Esophagus (tissue), 2 donors: ENCODE measurements at regions not wholly inside any gene's neighbourhood (a gene's known extent, or its start where the extent isn't known, plus 50 kb on each side); places are given as distances from the start of the nearest gene placed in this dataset.
"Not testable (repeated sequence)": the region's sequence is repeated elsewhere in the genome, so short reads cannot be mapped to it uniquely, and the experiment has no call there.

Source experiments
- H3K27ac ChIP-seq, 2 donors: one replicate each; pipeline ENCODE4 v1.5.1; 2013; ENCODE audit warnings: low read depth in 2 of 2, mild to moderate bottlenecking in 2 of 2, inconsistent platforms in 1 of 2, low read length in 1 of 2, moderate library complexity in 1 of 2
- H3K27me3 ChIP-seq, 2 donors: one replicate each; pipeline ENCODE4 v1.6.1; 2013; ENCODE audit warnings: low read length in 2 of 2, control low read depth in 1 of 2, mild to moderate bottlenecking in 1 of 2; ENCODE audit not compliant: insufficient read depth in 2 of 2, control insufficient read depth in 1 of 2
- H3K36me3 ChIP-seq, 2 donors: one replicate each; pipeline ENCODE4 v1.6.1; 2013; ENCODE audit warnings: low read length in 1 of 2; ENCODE audit not compliant: control insufficient read depth in 2 of 2, insufficient read depth in 2 of 2
- H3K4me1 ChIP-seq, 2 donors: one replicate each; pipeline ENCODE4 v1.6.1; 2013; ENCODE audit warnings: low read length in 1 of 2; ENCODE audit not compliant: control insufficient read depth in 2 of 2, insufficient read depth in 2 of 2
- H3K4me3 ChIP-seq, 2 donors: one replicate each; pipeline ENCODE4 v1.5.1; 2013; ENCODE audit warnings: low read length in 2 of 2, mild to moderate bottlenecking in 2 of 2, low read depth in 1 of 2, moderate library complexity in 1 of 2
- H3K9me3 ChIP-seq, 2 donors: one replicate each; pipeline ENCODE4 v1.6.1; 2013; ENCODE audit warnings: mild to moderate bottlenecking in 2 of 2, low read depth in 1 of 2, low read length in 1 of 2, moderate library complexity in 1 of 2; ENCODE audit not compliant: control insufficient read depth in 2 of 2, insufficient read depth in 1 of 2
- WGBS, 2 donors: extraction: QIAGEN DNeasy Blood & Tissue Kit; methylation state at CpG; one replicate each; pipeline ENCODE4 v1.1.7; 2013; 5-methylcytosine and 5-hydroxymethylcytosine counted together
- donor health status: healthy with polysubstance abuse.
- donor health status: Bipolar disorder and iron deficiency.

DNA sequence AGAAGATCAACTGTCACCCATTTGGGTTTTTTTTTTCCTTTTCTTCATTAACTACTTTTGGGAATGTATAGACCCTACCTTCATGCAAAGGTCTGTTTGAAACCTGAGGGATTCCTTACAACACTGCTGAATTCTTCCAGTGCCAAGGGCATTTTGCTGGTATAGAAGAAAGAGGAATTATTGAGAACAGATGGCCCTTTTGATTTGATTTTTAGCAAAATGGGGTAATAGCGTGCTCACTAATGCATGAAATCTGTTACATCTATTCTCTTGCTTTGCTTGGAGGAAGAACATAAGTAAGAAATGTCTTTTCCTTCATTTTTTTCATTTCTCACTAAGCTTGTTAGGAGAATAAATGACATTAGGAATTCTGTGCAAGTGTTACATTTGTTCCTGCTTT is 501.9 kb downstream of the TMEM135 start:
- Histone ChIP-seq H3K27ac (no peak overlapping the region), H3K9me3 (peaks cover 2 to 4% of the 10 kb centered on the region in 2 donors), H3K27me3 (no peaks in the 10 kb centered on the region), H3K4me3 (no peak overlapping the region), H3K4me1 (no peaks in the 10 kb centered on the region), H3K36me3 (no peaks in the 10 kb centered on the region)
- WGBS, 2 donors: 67 to 85% methylated on average over 1 of the region's 1 CpG

DNA sequence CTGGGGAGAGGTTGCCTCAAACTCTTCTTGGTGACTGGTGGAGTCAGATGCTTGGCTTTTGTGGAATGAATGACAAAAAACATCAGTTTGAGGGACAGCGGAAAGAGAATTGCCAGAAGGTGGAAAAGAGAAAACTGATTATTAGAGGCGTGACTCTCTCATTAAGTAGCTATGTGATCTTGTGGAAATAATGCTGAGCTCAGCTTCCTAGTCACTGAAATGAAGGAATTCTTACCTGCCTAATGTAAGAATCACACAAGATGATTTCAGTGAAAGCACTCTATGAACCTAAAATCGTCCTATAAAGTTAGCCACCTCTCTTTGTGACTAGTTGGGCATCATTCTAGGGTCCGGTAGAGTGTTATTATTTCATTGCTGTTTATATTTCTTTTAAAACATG is 498.8 kb downstream of the TMEM135 start:
- Histone ChIP-seq H3K4me3 (no peak overlapping the region), H3K27ac (no peak overlapping the region), H3K27me3 (no peaks in the 10 kb centered on the region), H3K9me3 (no peaks in the 10 kb centered on the region), H3K36me3 (no peaks in the 10 kb centered on the region), H3K4me1 (no peaks in the 10 kb centered on the region)
- WGBS, 2 donors: 78 to 80% methylated on average over 4 of the region's 4 CpGs

DNA sequence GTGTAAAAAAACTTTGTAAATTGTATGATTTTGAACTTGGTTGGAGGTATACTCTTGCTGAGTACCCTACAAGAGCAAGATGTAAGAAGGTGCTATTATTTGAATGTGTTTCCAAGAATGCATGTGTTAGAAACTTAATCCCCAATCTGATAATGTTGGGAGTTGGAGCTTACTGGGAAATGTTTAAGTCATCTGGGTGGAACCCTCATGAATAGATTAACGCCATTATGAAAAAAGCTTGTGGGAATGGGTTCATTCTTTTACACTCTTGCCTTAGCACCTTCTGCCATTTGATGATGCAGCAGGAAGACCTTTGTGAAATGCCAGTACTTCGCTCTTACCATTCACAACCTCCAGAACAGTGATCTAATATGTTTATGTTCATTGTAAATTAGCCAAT is 498.3 kb downstream of the TMEM135 start:
- H3K4me3 ChIP-seq: no peak overlapping the region
- no peaks in the 10 kb centered on the region for H3K27me3 ChIP-seq
- 83 to 84% methylated on average over 2 of the region's 2 CpGs for WGBS, 2 donors
- H3K9me3 ChIP-seq: no peaks in the 10 kb centered on the region
- H3K36me3 ChIP-seq: no peaks in the 10 kb centered on the region
- H3K27ac ChIP-seq: no peak overlapping the region
- H3K4me1 ChIP-seq: no peaks in the 10 kb centered on the region

DNA sequence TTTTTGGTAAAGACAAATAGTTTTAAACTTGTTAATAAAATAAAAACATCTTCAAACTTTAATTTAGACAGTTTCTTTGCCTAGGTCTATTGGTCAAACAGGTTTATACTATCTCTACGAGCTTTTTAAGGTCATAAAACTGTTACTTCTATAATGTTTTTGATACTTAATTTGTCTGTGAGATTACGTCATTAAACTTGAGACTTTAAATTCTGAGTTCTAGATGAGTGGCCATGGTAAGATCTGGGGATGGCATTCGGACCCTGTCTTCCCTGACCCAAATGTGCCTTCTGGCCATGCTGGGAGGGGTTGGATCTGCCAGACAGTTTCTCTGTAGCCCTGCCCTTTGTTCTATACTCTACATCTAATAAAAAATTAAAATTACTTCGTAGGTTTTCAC is 497.8 kb downstream of the TMEM135 start:
- Histone ChIP-seq H3K9me3 (no peaks in the 10 kb centered on the region), H3K36me3 (no peaks in the 10 kb centered on the region), H3K4me1 (no peaks in the 10 kb centered on the region), H3K4me3 (no peak overlapping the region), H3K27me3 (no peaks in the 10 kb centered on the region), H3K27ac (no peak overlapping the region)
- 66 to 67% methylated on average over 4 of the region's 4 CpGs for WGBS, 2 donors

DNA sequence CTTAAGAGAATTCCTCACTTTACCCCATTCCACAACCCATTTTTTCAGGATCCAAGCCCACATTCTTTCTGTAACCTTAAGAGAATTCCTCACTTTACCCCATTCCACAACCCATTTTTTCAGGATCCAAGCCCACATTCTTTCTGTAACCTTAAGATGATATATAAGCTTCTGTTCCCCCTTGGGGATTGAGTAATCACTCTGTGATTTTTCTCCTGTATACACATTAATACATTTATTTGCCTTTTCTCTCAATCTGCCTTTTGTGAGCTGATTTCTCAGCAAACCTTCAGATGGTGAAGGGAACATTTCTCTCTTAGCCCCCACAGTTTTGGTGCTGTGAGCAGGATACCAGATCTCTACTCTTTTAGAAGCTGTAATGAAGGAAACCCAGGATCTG is 494.1 kb downstream of the TMEM135 start:
- not testable (repeated sequence) for H3K27ac ChIP-seq, H3K9me3 ChIP-seq, H3K27me3 ChIP-seq, H3K36me3 ChIP-seq, H3K4me3 ChIP-seq, H3K4me1 ChIP-seq

DNA sequence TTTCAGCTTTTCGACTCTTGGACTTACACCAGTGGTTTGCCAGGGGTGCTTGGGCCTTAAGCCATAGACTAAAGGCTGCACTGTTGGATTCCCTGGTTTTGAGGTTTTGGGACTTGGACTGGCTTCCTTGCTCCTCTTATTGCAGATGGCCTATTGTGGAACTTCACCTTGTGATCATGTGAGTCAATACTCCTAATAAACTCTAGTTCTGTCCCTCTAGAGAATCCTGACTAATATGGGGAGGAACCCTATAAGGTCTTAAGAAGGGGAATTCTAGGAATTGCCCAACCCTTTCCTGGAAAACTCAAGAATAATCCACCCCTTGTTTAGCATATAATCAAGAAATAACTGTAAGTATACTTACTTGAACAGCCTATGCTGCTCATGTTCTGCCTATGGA is 491.8 kb downstream of the TMEM135 start:
- Histone ChIP-seq H3K9me3 (peaks cover 0 to 5% of the 10 kb centered on the region in 2 donors), H3K36me3 (no peaks in the 10 kb centered on the region), H3K4me3 (no peak overlapping the region), H3K27ac (no peak overlapping the region), H3K4me1 (no peaks in the 10 kb centered on the region), H3K27me3 (no peaks in the 10 kb centered on the region)
- 79 to 87% methylated on average over 1 of the region's 1 CpG for WGBS, 2 donors

DNA sequence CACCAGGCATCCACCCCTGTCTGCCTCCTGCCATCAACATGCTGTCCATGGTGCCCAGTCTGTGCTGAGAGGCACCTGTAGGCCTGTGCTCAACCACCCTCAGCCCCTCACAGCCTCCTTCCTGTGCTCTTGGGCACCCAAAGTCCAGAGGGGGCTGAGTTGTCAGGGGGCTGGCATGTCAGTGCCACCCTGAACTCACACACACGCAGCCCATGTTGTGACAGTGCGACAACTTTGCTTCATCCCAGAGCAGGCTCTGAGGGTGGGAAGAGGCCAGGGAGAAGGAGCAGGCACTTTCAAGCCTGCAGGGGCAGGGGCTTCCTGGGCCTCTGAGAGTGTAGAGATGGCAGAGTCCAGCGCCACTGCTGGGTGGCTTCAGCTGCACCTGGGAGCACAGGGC is 491.0 kb downstream of the TMEM135 start:
- H3K4me3 ChIP-seq: no peak overlapping the region
- no peak overlapping the region for H3K27ac ChIP-seq
- peaks cover 0 to 5% of the 10 kb centered on the region in 2 donors for H3K9me3 ChIP-seq
- no peaks in the 10 kb centered on the region for H3K36me3 ChIP-seq
- no peaks in the 10 kb centered on the region for H3K27me3 ChIP-seq
- 97 to 98% methylated on average over 3 of the region's 3 CpGs for WGBS, 2 donors
- no peaks in the 10 kb centered on the region for H3K4me1 ChIP-seq

DNA sequence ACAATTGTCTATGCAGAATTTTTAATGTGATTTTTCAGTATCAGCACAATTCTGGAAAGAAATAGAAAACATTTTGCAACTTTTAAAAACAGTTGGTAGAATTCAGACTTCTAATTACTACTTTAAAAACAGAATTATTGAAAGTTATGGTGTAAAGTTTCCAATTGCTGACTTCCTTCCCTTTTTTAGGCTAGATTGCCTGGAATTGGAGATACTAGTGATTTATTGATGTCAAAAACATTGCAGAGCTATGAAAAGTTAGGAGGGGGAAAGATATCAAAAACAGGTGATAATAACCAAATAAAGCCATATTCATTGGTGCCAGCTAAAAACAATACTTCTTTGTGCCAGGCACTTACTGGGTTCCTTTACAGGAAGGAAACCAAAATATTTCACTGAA is 485.5 kb downstream of the TMEM135 start:
- H3K9me3 ChIP-seq: peaks cover 4 to 5% of the 10 kb centered on the region in 2 donors
- H3K36me3 ChIP-seq: no peaks in the 10 kb centered on the region
- no peak overlapping the region for H3K4me3 ChIP-seq
- H3K4me1 ChIP-seq: no peaks in the 10 kb centered on the region
- H3K27me3 ChIP-seq: no peaks in the 10 kb centered on the region
- H3K27ac ChIP-seq: no peak overlapping the region

DNA sequence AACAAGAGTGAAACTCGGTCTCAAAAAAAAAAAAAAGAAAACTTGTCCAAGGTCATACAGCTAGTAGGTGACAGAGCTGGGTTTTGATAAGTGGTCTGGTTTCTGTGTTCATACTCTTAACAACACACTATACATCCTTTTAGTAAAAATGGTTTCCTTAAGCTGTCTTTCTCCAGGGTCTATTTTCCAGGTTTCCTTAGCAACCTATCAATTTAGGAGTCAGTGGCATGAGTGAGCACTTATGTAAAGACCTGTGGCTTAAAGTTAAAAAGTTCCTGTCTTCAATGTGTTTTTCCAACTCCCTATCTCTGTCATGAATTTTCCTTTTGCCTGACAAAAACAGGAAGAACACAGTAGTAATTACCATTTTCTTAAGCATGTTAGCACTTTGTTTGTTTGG is 480.5 kb downstream of the TMEM135 start:
- WGBS, 2 donors: 96% methylated on average over 1 of the region's 1 CpG; no CpG with 5 or more reads in 1 of the 2 donors
- H3K9me3 ChIP-seq: peaks cover 0 to 4% of the 10 kb centered on the region in 2 donors
- H3K27me3 ChIP-seq: no peaks in the 10 kb centered on the region
- no peaks in the 10 kb centered on the region for H3K4me1 ChIP-seq
- H3K4me3 ChIP-seq: no peak overlapping the region
- H3K36me3 ChIP-seq: no peaks in the 10 kb centered on the region
- H3K27ac ChIP-seq: no peak overlapping the region

DNA sequence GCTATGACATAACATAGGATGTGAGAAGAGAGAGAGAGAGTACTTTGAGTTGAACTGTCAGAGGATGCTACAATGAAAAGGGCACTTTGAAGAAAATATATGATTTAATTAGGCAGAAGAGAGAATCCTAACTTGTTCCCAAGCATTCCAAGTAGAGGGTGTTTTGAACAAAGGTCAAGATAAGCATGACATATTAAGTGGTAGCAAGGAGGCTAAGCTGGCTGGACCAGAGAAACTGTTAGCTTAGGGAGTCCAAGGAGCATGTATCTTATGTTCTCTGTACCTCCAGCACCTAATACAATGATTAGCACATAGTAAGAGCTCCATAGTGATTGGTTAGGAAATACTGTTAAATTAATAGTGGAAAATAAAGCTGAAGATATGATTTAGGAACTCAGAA is 479.6 kb downstream of the TMEM135 start:
- Histone ChIP-seq H3K27me3 (no peaks in the 10 kb centered on the region), H3K4me1 (no peaks in the 10 kb centered on the region), H3K4me3 (no peak overlapping the region), H3K9me3 (peaks cover 0 to 3% of the 10 kb centered on the region in 2 donors), H3K27ac (no peak overlapping the region), H3K36me3 (no peaks in the 10 kb centered on the region)
